Esophagus muscularis mucosa (tissue), 4 donors: ENCODE measurements at regions not wholly inside any gene's neighbourhood (a gene's known extent, or its start where the extent isn't known, plus 50 kb on each side); places are given as distances from the start of the nearest gene placed in this dataset.

Experiments used
- DNase-seq: peaks from one replicate; pipeline ENCODE4 v3.0.0-alpha.2; 2017; ENCODE audit errors: extremely low spot score
- H3K27ac ChIP-seq, 4 donors: fragments of 200-600 bp; sonication (generic); replicated peaks in 1 of 4; 1 replicate in 3 of 4; 2 replicates in 1 of 4; pipeline ENCODE4 v1.5.1; 2016 to 2019; ENCODE audit warnings: mild to moderate bottlenecking in 1 of 4
- H3K27me3 ChIP-seq, 4 donors: fragments of 200-600 bp; sonication (generic); one replicate each; pipeline versions ENCODE4 v1.5.1 to v1.6.0; 2016 to 2019
- H3K36me3 ChIP-seq, 4 donors: fragments of 200-600 bp; sonication (generic); one replicate each; pipeline ENCODE4 v1.5.1; 2016 to 2019
- H3K4me1 ChIP-seq, 4 donors: fragments of 200-600 bp; sonication (generic); one replicate each; pipeline ENCODE4 v1.5.1; 2016 to 2019
- H3K4me3 ChIP-seq, 4 donors: fragments of 200-600 bp; sonication (generic); 1 replicate in 2 of 4; 2 replicates in 2 of 4; pipeline ENCODE4 v1.5.1; 2016 to 2019; ENCODE audit warnings: mild to moderate bottlenecking in 4 of 4, moderate library complexity in 1 of 4
- H3K9me3 ChIP-seq, 4 donors: fragments of 200-600 bp; sonication (generic); 1 replicate in 3 of 4; 2 replicates in 1 of 4; pipeline ENCODE4 v1.5.1; 2016 to 2019
- EP300 ChIP-seq: sonication (generic); formaldehyde crosslinking; IDR thresholded peaks from one replicate; pipeline ENCODE4 v1.6.1; 2017; ENCODE audit warnings: antibody characterized with exemption
- POLR2A ChIP-seq: fragments of 450-650 bp; IDR thresholded peaks from one replicate; pipeline ENCODE4 v1.6.1; 2017; ENCODE audit warnings: antibody characterized with exemption, moderate library complexity, mild to moderate bottlenecking, low read depth
- POLR2AphosphoS5 ChIP-seq, 2 donors: sonication (generic); formaldehyde crosslinking; IDR thresholded peaks; one replicate each; pipeline ENCODE4 v1.6.1; 2017; ENCODE audit warnings: antibody characterized with exemption in 2 of 2
- WGBS: methylation state at CpG from one replicate; pipeline ENCODE4 v1.1.5; 2018; 5-methylcytosine and 5-hydroxymethylcytosine counted together
- intact Hi-C: fragments of 100-400 bp; cut with DNase I; formaldehyde crosslinking; loops from one replicate; pipeline ENCODE4 v1.15.1; 2023
- TF ChIP-seq, protein P1 (sequence below), 3 experiments: fragments of 200-600 bp in 2 of 3; fragments of 450-650 bp in 1 of 3; sonication (generic) in 2 of 3; IDR thresholded peaks; one replicate each; pipeline ENCODE4 v1.5.1; 2017 to 2019; ENCODE audit warnings: antibody characterized with exemption in 3 of 3, mild to moderate bottlenecking in 2 of 3, moderate library complexity in 1 of 3

DNA sequence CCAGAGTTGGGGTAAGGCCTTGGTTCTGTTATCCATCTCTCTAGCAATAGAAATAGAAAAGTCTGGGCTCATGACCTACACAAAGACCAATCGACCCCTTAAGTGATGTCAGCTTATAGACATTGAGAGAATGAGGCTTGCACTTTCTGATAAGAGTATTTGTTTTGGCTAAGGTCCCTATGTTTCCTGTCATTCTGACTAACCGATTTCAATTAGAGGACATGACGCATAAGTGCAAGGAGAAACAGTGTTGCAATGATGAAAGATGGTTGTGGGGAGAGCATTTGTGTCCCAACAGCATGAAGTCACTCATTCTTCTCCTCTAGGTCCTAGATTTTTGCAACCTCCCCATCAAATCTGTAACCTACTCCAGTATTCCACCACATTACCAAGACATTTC is 255.1 kb downstream of the MAT2B start:
- Histone ChIP-seq H3K36me3 (no peaks in the 10 kb centered on the region), H3K9me3 (peaks cover 0 to 3% (median 0%) of the 10 kb centered on the region in 4 donors), H3K27me3 (no peaks in the 10 kb centered on the region), H3K4me3 (no peak overlapping the region), H3K4me1 (no peaks in the 10 kb centered on the region), H3K27ac (no peak overlapping the region)
- intact Hi-C loops = no loop called here
- no peak for TF ChIP-seq EP300
- no peak for TF ChIP-seq POLR2AphosphoS5 (IDR thresholded peaks at IDR 0.05)
- TF ChIP-seq, protein P1, sequence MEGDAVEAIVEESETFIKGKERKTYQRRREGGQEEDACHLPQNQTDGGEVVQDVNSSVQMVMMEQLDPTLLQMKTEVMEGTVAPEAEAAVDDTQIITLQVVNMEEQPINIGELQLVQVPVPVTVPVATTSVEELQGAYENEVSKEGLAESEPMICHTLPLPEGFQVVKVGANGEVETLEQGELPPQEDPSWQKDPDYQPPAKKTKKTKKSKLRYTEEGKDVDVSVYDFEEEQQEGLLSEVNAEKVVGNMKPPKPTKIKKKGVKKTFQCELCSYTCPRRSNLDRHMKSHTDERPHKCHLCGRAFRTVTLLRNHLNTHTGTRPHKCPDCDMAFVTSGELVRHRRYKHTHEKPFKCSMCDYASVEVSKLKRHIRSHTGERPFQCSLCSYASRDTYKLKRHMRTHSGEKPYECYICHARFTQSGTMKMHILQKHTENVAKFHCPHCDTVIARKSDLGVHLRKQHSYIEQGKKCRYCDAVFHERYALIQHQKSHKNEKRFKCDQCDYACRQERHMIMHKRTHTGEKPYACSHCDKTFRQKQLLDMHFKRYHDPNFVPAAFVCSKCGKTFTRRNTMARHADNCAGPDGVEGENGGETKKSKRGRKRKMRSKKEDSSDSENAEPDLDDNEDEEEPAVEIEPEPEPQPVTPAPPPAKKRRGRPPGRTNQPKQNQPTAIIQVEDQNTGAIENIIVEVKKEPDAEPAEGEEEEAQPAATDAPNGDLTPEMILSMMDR (IDR thresholded peaks at IDR 0.05) = no peak
- no peak for DNase-seq
- 35% methylated on average over 3 of the region's 3 CpGs for WGBS

DNA sequence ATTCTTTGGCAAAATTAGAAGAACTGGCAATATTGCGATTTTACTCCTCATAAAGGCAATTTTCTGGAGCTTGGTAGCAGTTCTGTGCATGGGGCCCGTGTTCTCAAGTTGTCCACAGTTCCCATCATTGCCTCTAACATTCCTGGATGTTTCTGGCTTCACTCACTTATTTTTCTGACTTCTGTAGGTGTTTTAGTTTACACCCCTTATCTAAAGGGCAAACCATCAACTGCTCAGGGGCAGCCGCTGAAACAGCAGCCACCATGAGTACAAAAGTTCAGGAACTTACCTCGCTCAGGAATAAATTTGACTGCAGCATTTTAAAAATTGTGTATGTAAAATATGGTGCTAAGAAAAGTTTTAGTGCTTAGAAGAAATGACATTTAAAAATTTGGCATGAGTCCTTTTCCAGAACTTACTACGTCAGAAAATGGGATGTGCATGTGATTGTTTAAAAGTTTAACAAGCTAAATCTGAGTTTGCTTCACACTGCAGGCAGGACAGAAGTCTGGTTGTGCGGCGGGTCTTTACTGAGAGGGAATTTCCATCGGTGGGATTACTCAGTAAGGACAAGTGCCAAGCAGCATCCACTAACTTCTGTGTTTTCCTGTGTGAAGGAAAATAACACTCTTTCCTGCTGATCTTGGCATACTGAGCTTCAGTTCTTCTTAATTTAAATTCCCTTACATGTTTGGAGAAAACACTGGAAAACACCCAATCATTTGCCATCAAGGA is 261.7 kb downstream of the MAT2B start:
- 63% methylated on average over 8 of the region's 8 CpGs for WGBS
- no peak for DNase-seq
- Histone ChIP-seq H3K4me1 (no peaks in the 10 kb centered on the region), H3K9me3 (no peaks in the 10 kb centered on the region), H3K27me3 (peaks cover 0 to 3% (median 0%) of the 10 kb centered on the region in 4 donors), H3K27ac (no peak overlapping the region), H3K36me3 (no peaks in the 10 kb centered on the region), H3K4me3 (no peak overlapping the region)
- intact Hi-C loops = no loop called here
- TF ChIP-seq EP300 = no peak
- no peak for TF ChIP-seq POLR2A
- TF ChIP-seq, protein P1 (IDR thresholded peaks at IDR 0.05) = no peak
- TF ChIP-seq POLR2AphosphoS5 (IDR thresholded peaks at IDR 0.05) = no peak

DNA sequence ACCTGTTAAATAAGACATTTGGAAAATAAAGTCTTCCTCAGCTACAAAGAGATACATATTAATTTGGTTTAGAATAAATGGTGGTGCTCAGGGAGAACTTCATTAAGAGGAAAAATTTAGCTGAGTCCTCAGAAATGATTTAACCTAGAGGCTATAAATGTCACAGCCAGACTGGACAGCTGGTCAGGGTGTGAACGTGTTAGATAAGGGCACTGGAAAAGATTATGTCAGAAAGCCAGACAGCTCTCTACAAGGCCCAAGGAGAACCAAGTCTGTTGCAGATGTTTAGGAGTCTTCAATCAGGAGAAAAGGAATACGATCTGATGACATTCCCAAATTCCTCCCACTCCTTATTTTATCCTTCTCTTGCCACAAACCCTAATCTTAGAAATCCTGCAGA is 265.2 kb downstream of the MAT2B start:
- H3K9me3 ChIP-seq = no peaks in the 10 kb centered on the region
- no peak for TF ChIP-seq EP300
- TF ChIP-seq, protein P1 (IDR thresholded peaks at IDR 0.05) = no peak
- TF ChIP-seq POLR2AphosphoS5 (IDR thresholded peaks at IDR 0.05) = no peak
- no peak for TF ChIP-seq POLR2A
- intact Hi-C loops = no loop called here
- H3K27ac ChIP-seq = no peak overlapping the region
- H3K4me3 ChIP-seq = no peak overlapping the region
- H3K4me1 ChIP-seq = no peaks in the 10 kb centered on the region
- no peak for DNase-seq
- H3K27me3 ChIP-seq = peaks cover 0 to 3% (median 0%) of the 10 kb centered on the region in 4 donors
- WGBS = 39% methylated on average over 2 of the region's 2 CpGs
- H3K36me3 ChIP-seq = no peaks in the 10 kb centered on the region

DNA sequence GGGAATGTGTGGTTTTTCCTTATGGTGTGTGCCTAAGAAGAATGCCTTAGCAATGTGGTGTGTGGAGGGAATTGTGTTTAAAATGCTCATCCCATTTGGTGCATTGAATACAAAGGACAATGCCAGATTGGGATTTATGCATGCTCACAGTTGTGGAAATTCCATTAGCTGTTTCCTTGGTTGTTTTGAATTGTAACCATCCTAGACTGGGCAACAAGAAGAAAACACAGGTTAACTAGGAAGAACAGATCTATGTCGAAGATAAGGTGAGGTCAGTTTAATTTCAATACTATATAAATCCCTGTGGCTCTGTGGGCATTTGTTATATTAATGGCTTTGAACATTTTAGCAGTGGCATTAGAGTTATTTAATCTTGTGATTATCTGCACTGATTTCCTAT is 266.8 kb downstream of the MAT2B start:
- TF ChIP-seq, protein P1 (IDR thresholded peaks at IDR 0.05) = no peak
- TF ChIP-seq EP300 (no peak), POLR2AphosphoS5 (IDR thresholded peaks at IDR 0.05) (no peak), POLR2A (no peak)
- no peak for DNase-seq
- Histone ChIP-seq H3K27me3 (peaks cover 0 to 3% (median 0%) of the 10 kb centered on the region in 4 donors), H3K4me3 (no peak overlapping the region), H3K4me1 (no peaks in the 10 kb centered on the region), H3K27ac (no peak overlapping the region), H3K36me3 (no peaks in the 10 kb centered on the region), H3K9me3 (no peaks in the 10 kb centered on the region)
- intact Hi-C loops = no loop called here
- 88% methylated on average over 1 of the region's 1 CpG for WGBS

DNA sequence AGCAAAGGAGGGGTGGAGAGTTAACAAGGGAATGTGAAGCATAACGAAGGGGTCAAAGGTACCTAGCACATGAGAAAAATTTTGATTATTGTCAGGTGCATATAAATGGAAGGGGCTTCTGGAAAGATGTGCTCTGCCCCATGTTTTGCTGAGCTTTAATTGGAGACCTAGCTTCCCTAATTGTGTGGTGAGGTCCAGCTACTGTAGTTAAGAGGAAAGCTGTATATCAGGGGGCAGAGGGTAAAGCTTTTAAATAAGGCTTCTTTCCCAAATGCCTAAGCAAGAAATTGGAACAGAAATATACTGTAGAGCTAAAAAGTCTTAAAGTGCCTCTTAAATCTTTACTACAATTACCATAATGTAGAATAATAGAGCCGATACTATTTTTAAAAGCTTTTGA is 267.2 kb downstream of the MAT2B start:
- H3K27ac ChIP-seq = no peak overlapping the region
- intact Hi-C loops = no loop called here
- TF ChIP-seq, protein P1 (IDR thresholded peaks at IDR 0.05) = no peak
- TF ChIP-seq POLR2AphosphoS5 (IDR thresholded peaks at IDR 0.05) (no peak), EP300 (no peak), POLR2A (no peak)
- no peaks in the 10 kb centered on the region for H3K9me3 ChIP-seq
- no peak overlapping the region for H3K4me3 ChIP-seq
- 89% methylated on average over 2 of the region's 2 CpGs for WGBS
- H3K4me1 ChIP-seq = no peaks in the 10 kb centered on the region
- no peaks in the 10 kb centered on the region for H3K36me3 ChIP-seq
- no peak for DNase-seq
- H3K27me3 ChIP-seq = peaks cover 0 to 3% (median 0%) of the 10 kb centered on the region in 4 donors
